ENCODE measurements at regions not wholly inside any gene's neighbourhood (a gene's known extent, or its start where the extent isn't known, plus 50 kb on each side); places are given as distances from the start of the nearest gene placed in this dataset.

DNA sequence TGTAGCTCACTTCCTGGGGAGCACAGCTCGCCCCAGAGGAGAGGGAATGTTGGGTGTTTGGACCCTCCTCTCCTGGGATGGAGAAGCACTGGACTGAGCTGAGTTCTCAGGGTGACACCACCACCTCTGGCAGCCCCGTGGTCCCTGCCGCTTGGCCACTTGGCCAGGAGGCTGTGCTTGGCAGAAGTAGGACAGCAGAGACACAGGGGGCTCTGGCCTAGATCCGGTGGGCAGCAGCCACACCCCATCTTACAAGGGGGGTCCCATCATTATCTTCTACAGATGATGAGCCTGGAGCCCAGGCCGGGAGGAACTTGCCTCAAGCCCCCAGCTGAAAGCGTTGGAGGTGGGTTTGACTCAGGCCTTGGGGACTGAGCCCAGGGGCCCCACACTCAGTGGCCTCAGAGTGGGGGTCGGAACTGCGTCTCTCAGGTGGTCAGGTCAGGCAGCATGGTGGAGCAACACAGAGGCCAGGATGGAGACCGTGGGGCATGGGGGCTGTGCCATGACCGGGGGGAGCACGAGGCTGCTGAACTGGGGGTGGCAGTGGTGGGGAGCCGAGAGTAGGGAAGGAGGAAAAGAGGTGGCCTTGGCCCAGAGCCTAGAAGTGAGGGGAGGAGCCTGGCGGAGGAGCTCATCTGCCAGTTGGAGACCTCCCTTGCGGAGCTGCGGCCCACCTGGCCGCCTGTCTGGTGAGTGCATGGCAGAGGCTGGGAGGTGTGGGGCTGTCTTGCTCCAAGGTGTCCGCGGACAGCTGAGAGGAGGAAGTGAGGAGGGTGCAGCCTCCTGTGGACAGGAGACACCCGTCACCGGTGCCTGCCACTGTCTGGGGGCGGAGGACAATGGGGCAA lies 63.6 kb upstream of the HDAC4 start:
- TF ChIP-seq ETV6 (IDR thresholded peaks at IDR 0.05; ENCODE audit: borderline replicate concordance in 1 of 2, low read depth in 2 of 2, low read length in 1 of 2) (no peak), ETV6 (CRISPR knock-in tag; IDR thresholded peaks at IDR 0.05; ENCODE audit: borderline replicate concordance) (no peak), CC2D1A (IDR thresholded peaks at IDR 0.05) (no peak), FOXA3 (CRISPR knock-in tag; conservative IDR thresholded peaks at IDR 0.05 in 1 of 2, IDR thresholded peaks at IDR 0.05 in 1 of 2) (no peak), MAFF (IDR thresholded peaks at IDR 0.05; ENCODE audit: low read length) (no peak), EZH2 (IDR thresholded peaks at IDR 0.05; ENCODE audit: borderline replicate concordance, low read depth, low read length) (no peak), POLR2AphosphoS5 (IDR thresholded peaks at IDR 0.05; ENCODE audit: control insufficient read depth, insufficient read depth, low read depth, low read length) (no peak), SETDB1 (IDR thresholded peaks at IDR 0.05; ENCODE audit: low read length) (no peak), ZNF121 (CRISPR knock-in tag; conservative IDR thresholded peaks at IDR 0.05) (no peak)
- TF ChIP-seq, protein P1, sequence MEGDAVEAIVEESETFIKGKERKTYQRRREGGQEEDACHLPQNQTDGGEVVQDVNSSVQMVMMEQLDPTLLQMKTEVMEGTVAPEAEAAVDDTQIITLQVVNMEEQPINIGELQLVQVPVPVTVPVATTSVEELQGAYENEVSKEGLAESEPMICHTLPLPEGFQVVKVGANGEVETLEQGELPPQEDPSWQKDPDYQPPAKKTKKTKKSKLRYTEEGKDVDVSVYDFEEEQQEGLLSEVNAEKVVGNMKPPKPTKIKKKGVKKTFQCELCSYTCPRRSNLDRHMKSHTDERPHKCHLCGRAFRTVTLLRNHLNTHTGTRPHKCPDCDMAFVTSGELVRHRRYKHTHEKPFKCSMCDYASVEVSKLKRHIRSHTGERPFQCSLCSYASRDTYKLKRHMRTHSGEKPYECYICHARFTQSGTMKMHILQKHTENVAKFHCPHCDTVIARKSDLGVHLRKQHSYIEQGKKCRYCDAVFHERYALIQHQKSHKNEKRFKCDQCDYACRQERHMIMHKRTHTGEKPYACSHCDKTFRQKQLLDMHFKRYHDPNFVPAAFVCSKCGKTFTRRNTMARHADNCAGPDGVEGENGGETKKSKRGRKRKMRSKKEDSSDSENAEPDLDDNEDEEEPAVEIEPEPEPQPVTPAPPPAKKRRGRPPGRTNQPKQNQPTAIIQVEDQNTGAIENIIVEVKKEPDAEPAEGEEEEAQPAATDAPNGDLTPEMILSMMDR (IDR thresholded peaks at IDR 0.05 in 2 of 3, conservative IDR thresholded peaks at IDR 0.05 in 1 of 3; ENCODE audit: insufficient read depth in 2 of 3, low read depth in 1 of 3, low read length in 3 of 3), result no peak
- TF ChIP-seq, protein P2, sequence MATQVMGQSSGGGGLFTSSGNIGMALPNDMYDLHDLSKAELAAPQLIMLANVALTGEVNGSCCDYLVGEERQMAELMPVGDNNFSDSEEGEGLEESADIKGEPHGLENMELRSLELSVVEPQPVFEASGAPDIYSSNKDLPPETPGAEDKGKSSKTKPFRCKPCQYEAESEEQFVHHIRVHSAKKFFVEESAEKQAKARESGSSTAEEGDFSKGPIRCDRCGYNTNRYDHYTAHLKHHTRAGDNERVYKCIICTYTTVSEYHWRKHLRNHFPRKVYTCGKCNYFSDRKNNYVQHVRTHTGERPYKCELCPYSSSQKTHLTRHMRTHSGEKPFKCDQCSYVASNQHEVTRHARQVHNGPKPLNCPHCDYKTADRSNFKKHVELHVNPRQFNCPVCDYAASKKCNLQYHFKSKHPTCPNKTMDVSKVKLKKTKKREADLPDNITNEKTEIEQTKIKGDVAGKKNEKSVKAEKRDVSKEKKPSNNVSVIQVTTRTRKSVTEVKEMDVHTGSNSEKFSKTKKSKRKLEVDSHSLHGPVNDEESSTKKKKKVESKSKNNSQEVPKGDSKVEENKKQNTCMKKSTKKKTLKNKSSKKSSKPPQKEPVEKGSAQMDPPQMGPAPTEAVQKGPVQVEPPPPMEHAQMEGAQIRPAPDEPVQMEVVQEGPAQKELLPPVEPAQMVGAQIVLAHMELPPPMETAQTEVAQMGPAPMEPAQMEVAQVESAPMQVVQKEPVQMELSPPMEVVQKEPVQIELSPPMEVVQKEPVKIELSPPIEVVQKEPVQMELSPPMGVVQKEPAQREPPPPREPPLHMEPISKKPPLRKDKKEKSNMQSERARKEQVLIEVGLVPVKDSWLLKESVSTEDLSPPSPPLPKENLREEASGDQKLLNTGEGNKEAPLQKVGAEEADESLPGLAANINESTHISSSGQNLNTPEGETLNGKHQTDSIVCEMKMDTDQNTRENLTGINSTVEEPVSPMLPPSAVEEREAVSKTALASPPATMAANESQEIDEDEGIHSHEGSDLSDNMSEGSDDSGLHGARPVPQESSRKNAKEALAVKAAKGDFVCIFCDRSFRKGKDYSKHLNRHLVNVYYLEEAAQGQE (IDR thresholded peaks at IDR 0.05; ENCODE audit: borderline replicate concordance), result no peak
- TF ChIP-seq, protein P2 (CRISPR knock-in tag; IDR thresholded peaks at IDR 0.05; ENCODE audit: low read depth), result no peak
- TF ChIP-seq, protein P3, sequence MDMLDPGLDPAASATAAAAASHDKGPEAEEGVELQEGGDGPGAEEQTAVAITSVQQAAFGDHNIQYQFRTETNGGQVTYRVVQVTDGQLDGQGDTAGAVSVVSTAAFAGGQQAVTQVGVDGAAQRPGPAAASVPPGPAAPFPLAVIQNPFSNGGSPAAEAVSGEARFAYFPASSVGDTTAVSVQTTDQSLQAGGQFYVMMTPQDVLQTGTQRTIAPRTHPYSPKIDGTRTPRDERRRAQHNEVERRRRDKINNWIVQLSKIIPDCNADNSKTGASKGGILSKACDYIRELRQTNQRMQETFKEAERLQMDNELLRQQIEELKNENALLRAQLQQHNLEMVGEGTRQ (CRISPR knock-in tag; IDR thresholded peaks at IDR 0.05), result no peak
